Esophagus squamous epithelium (tissue), 4 donors: ENCODE measurements at regions not wholly inside any gene's neighbourhood (a gene's known extent, or its start where the extent isn't known, plus 50 kb on each side); places are given as distances from the start of the nearest gene placed in this dataset.

ENCODE experiments used
- CTCF ChIP-seq, 6 experiments: fragments of 450-650 bp in 4 of 6; fragments of 200-600 bp in 2 of 6; sonication (generic) in 2 of 6; IDR thresholded peaks; one replicate each; pipeline ENCODE4 v1.5.1; 2016 to 2019; ENCODE audit warnings: antibody characterized with exemption in 6 of 6, mild to moderate bottlenecking in 4 of 6, moderate library complexity in 4 of 6
- POLR2A ChIP-seq, 4 donors: fragments of 450-650 bp; IDR thresholded peaks; one replicate each; pipeline ENCODE4 v1.6.1; 2017; ENCODE audit warnings: antibody characterized with exemption in 4 of 4, mild to moderate bottlenecking in 4 of 4, moderate library complexity in 3 of 4

- TF ChIP-seq CTCF (IDR thresholded peaks at IDR 0.05) (no peak), POLR2A (IDR thresholded peaks at IDR 0.05) (no peak)
Measured at GRCh38 chr10:80871083-80871482, 333.4 kb downstream of the SH2D4B start.
